ENCODE measurements at regions not wholly inside any gene's neighbourhood (a gene's known extent, or its start where the extent isn't known, plus 50 kb on each side); places are given as distances from the start of the nearest gene placed in this dataset.

DNA sequence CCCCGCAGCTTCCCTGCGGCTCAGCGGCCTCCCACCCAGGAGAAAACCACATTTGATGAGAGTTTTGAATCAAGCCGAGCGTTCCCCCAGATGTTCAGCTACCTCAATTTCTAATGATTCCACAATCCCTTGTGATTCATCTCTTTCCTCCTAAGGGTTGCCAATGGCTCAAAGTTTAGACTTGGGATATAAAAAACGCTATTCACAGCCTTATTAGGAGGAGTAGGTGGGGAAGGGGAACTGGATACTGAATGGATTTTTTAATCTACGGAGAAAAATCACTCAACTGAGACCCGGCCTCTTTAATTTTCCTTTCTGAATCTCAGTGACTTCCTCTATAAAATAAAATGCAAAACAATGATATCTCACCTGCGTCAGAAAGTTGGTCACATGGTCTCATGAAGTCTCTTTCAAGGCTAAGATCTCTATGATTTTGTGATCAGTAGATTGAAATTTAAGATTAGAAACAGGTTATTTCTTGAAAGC, 192.6 kb upstream of the TCF4 start:
- TF ChIP-seq, protein P1, sequence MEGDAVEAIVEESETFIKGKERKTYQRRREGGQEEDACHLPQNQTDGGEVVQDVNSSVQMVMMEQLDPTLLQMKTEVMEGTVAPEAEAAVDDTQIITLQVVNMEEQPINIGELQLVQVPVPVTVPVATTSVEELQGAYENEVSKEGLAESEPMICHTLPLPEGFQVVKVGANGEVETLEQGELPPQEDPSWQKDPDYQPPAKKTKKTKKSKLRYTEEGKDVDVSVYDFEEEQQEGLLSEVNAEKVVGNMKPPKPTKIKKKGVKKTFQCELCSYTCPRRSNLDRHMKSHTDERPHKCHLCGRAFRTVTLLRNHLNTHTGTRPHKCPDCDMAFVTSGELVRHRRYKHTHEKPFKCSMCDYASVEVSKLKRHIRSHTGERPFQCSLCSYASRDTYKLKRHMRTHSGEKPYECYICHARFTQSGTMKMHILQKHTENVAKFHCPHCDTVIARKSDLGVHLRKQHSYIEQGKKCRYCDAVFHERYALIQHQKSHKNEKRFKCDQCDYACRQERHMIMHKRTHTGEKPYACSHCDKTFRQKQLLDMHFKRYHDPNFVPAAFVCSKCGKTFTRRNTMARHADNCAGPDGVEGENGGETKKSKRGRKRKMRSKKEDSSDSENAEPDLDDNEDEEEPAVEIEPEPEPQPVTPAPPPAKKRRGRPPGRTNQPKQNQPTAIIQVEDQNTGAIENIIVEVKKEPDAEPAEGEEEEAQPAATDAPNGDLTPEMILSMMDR (IDR thresholded peaks at IDR 0.05; ENCODE audit: borderline replicate concordance, extremely low read depth, low read length, poor library complexity, severe bottlenecking), result no peak
- no peak for TF ChIP-seq EZH2 (IDR thresholded peaks at IDR 0.05; ENCODE audit: borderline replicate concordance, low read depth, low read length, severe bottlenecking)
